Skeletal muscle tissue (tissue), 3 donors: ENCODE measurements at regions not wholly inside any gene's neighbourhood (a gene's known extent, or its start where the extent isn't known, plus 50 kb on each side); places are given as distances from the start of the nearest gene placed in this dataset.

Experiments
- H3K27ac ChIP-seq: one replicate; pipeline ENCODE4 v1.7.0; 2013; ENCODE audit warnings: mild to moderate bottlenecking, low read depth, low read length, inconsistent platforms
- H3K27me3 ChIP-seq, 3 donors: one replicate each; pipeline ENCODE4 v1.7.0; 2013; ENCODE audit warnings: low read length in 3 of 3; ENCODE audit not compliant: control insufficient read depth in 3 of 3, insufficient read depth in 3 of 3
- H3K36me3 ChIP-seq, 3 donors: one replicate each; pipeline ENCODE4 v1.7.0; 2013; ENCODE audit warnings: low read length in 3 of 3; ENCODE audit not compliant: control insufficient read depth in 3 of 3, insufficient read depth in 3 of 3
- H3K4me1 ChIP-seq, 3 donors: one replicate each; pipeline ENCODE4 v1.7.0; 2013; ENCODE audit warnings: low read length in 3 of 3, mild to moderate bottlenecking in 3 of 3; ENCODE audit not compliant: control insufficient read depth in 3 of 3, insufficient read depth in 3 of 3
- H3K4me3 ChIP-seq, 3 donors: one replicate each; pipeline ENCODE4 v1.7.0; 2013; ENCODE audit warnings: low read length in 3 of 3
- H3K9ac ChIP-seq, 3 donors: one replicate each; pipeline ENCODE4 v1.7.0; 2013; ENCODE audit warnings: low read length in 3 of 3, mild to moderate bottlenecking in 3 of 3, moderate library complexity in 2 of 3, low read depth in 1 of 3
- H3K9me3 ChIP-seq, 3 donors: one replicate each; pipeline ENCODE4 v1.7.0; 2013; ENCODE audit warnings: low read length in 3 of 3; ENCODE audit not compliant: control insufficient read depth in 3 of 3
- donor health status: Osteomylitis.

GRCh38 chr6:137651591-137652335 is 157.6 kb upstream of the OLIG3 start:
- Histone ChIP-seq H3K9ac (no peak overlapping the region), H3K4me1 (no peaks in the 10 kb centered on the region), H3K27ac (no peak overlapping the region), H3K9me3 (peaks cover 6 to 14% (median 8%) of the 10 kb centered on the region in 3 donors), H3K4me3 (no peak overlapping the region), H3K36me3 (no peaks in the 10 kb centered on the region), H3K27me3 (no peaks in the 10 kb centered on the region)

- H3K9me3 ChIP-seq = peaks cover 6 to 14% (median 8%) of the 10 kb centered on the region in 3 donors
These were observed 158.9 kb upstream of the OLIG3 start for GRCh38 chr6:137652961-137653705.

DNA sequence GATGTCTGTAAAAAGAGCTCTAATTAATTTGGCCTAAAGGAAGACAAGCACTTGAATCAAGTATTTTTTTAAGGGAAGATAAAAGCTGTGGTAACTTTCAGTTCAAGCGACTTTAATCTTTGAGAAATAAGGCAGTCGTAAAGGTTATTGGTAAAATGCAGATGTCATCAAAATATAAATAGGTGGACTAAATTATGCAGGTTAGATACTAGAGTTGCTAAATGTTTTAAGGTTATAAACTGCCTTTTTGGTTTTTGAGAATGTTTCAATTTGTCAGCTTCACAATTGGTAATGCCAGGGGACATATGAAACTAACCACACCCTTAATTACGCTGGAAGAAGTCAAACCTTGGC is 159.5 kb upstream of the OLIG3 start:
- Histone ChIP-seq H3K4me3 (no peak overlapping the region), H3K9ac (no peak overlapping the region), H3K4me1 (no peaks in the 10 kb centered on the region), H3K9me3 (peaks cover 6 to 14% (median 8%) of the 10 kb centered on the region in 3 donors), H3K27ac (no peak overlapping the region), H3K27me3 (no peaks in the 10 kb centered on the region), H3K36me3 (no peaks in the 10 kb centered on the region)

More at GRCh38 chr6:137652961-137653705, 158.9 kb upstream of the OLIG3 start:
- Histone ChIP-seq H3K27me3 (no peaks in the 10 kb centered on the region), H3K9ac (no peak overlapping the region), H3K4me3 (no peak overlapping the region), H3K27ac (no peak overlapping the region), H3K36me3 (no peaks in the 10 kb centered on the region), H3K4me1 (no peaks in the 10 kb centered on the region)

- no peaks in the 10 kb centered on the region for H3K27me3 ChIP-seq
- H3K9ac ChIP-seq = no peak overlapping the region
- no peaks in the 10 kb centered on the region for H3K4me1 ChIP-seq
- no peak overlapping the region for H3K27ac ChIP-seq
- peaks cover 6 to 14% (median 8%) of the 10 kb centered on the region in 3 donors for H3K9me3 ChIP-seq
- no peaks in the 10 kb centered on the region for H3K36me3 ChIP-seq
- no peak overlapping the region for H3K4me3 ChIP-seq
These were observed 160.3 kb upstream of the OLIG3 start for GRCh38 chr6:137654365-137654981.

GRCh38 chr6:137655291-137655690 is 161.1 kb upstream of the OLIG3 start:
- no peak overlapping the region for H3K4me3 ChIP-seq
- H3K27ac ChIP-seq = no peak overlapping the region
- H3K9ac ChIP-seq = no peak overlapping the region
- H3K4me1 ChIP-seq = no peaks in the 10 kb centered on the region
- H3K27me3 ChIP-seq = no peaks in the 10 kb centered on the region
- no peaks in the 10 kb centered on the region for H3K36me3 ChIP-seq
- H3K9me3 ChIP-seq = peaks cover 6 to 14% (median 8%) of the 10 kb centered on the region in 3 donors

- Histone ChIP-seq H3K27me3 (no peaks in the 10 kb centered on the region), H3K9me3 (peaks cover 6 to 14% (median 8%) of the 10 kb centered on the region in 3 donors), H3K9ac (no peak overlapping the region), H3K36me3 (no peaks in the 10 kb centered on the region), H3K4me1 (no peaks in the 10 kb centered on the region), H3K27ac (no peak overlapping the region), H3K4me3 (no peak overlapping the region)
These were observed 162.5 kb upstream of the OLIG3 start for GRCh38 chr6:137656735-137657134.

DNA sequence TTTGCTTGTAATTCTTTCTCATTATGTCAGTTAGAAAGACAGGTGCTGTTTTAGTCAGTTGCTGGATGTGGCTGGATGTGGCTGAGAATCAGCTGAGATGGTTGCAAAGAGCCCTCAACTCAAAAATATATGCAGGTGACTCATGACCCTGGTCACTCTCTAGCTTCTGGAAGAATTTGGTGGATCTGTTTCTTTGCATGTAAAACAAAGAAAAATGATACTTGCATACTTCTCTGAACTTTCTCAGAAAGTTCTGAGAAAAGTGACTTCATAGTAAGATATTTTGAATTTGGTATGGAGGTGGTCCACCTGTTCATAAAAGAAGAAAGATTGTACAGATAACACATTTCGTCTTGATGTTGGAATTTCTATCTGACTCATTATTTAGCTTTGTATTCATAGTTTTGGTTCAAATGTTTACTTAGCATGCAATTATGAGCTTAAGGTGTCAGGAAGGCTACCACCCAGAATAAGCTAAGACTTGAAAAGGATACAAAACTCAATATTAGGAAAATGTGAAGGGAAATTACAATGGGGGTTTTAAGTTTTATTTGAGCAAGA is 163.2 kb upstream of the OLIG3 start:
- H3K9ac ChIP-seq = no peak overlapping the region
- no peak overlapping the region for H3K27ac ChIP-seq
- no peaks in the 10 kb centered on the region for H3K36me3 ChIP-seq
- peaks cover 6 to 12% (median 8%) of the 10 kb centered on the region in 3 donors for H3K9me3 ChIP-seq
- H3K27me3 ChIP-seq = no peaks in the 10 kb centered on the region
- H3K4me1 ChIP-seq = no peaks in the 10 kb centered on the region
- H3K4me3 ChIP-seq = no peak overlapping the region

- H3K27ac ChIP-seq = no peak overlapping the region
- peaks cover 5 to 12% (median 7%) of the 10 kb centered on the region in 3 donors for H3K9me3 ChIP-seq
- no peaks in the 10 kb centered on the region for H3K27me3 ChIP-seq
- H3K4me3 ChIP-seq = no peak overlapping the region
- no peak overlapping the region for H3K9ac ChIP-seq
- no peaks in the 10 kb centered on the region for H3K4me1 ChIP-seq
- no peaks in the 10 kb centered on the region for H3K36me3 ChIP-seq
These were observed 164.1 kb upstream of the OLIG3 start for GRCh38 chr6:137658287-137658686.

DNA sequence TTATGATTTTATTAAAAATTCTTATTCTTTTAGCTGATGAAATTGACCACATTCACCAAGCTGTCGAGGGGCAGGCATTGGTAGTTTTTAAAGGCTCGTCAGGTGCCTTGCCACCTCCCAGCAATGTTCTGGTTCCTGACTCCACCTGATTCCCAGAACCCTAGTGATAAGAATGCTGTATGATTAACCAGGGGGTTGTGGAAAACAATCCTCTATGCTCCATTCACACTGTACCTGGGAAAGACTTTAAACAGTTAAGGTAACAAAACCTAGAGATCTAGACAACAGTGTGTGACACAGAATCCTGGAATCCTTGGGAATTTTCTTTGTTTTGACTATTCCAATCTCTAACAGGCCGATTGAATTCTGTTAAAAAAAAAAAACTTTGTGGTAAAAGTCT is 165.7 kb upstream of the OLIG3 start:
- H3K27ac ChIP-seq = no peak overlapping the region
- H3K27me3 ChIP-seq = no peaks in the 10 kb centered on the region

More for the DNA sequence above, 165.7 kb upstream of the OLIG3 start:
- H3K9me3 ChIP-seq = peaks cover 2 to 4% (median 3%) of the 10 kb centered on the region in 3 donors
- no peaks in the 10 kb centered on the region for H3K4me1 ChIP-seq
- no peak overlapping the region for H3K4me3 ChIP-seq
- no peak overlapping the region for H3K9ac ChIP-seq
- H3K36me3 ChIP-seq = no peaks in the 10 kb centered on the region
